Stimulated activated CD8-positive, alpha-beta memory T cell treated with anti-CD3 and anti-CD28 coated beads, Interleukin-15, amount 100 ng/mL, for 1 hour (primary cell): ENCODE measurements at regions not wholly inside any gene's neighbourhood (a gene's known extent, or its start where the extent isn't known, plus 50 kb on each side); places are given as distances from the start of the nearest gene placed in this dataset.

Source experiments
- DNase-seq: peaks from one replicate; pipeline ENCODE4 v3.0.0-alpha.2; 2020; ENCODE audit warnings: low read depth

- DNase-seq, result no peak
Observed at GRCh38 chr22:48979482-48979881, 848.2 kb downstream of the BRD1 start.

- DNase-seq, result no peak
Observed at GRCh38 chr22:48976556-48977535, 850.8 kb downstream of the BRD1 start.

- DNase-seq, result no peak
Observed at GRCh38 chr22:48975886-48976285, 851.8 kb downstream of the BRD1 start.

- no peak for DNase-seq
Observed at GRCh38 chr22:48975316-48975741, 852.3 kb downstream of the BRD1 start.

GRCh38 chr22:48974443-48975315 is 853.0 kb downstream of the BRD1 start:
- DNase-seq, result no peak

GRCh38 chr22:48973694-48974041 is 854.0 kb downstream of the BRD1 start:
- DNase-seq, result no peak

- DNase-seq, result no peak
Observed at GRCh38 chr22:48972979-48973693, 854.5 kb downstream of the BRD1 start.

- no peak for DNase-seq
Observed at GRCh38 chr22:48968201-48968959, 859.3 kb downstream of the BRD1 start.

GRCh38 chr22:48963405-48963804 is 864.3 kb downstream of the BRD1 start:
- no peak for DNase-seq

- DNase-seq, result no peak
Observed at GRCh38 chr22:48961705-48962104, 866.0 kb downstream of the BRD1 start.

GRCh38 chr22:48960980-48961660 is 866.6 kb downstream of the BRD1 start:
- DNase-seq, result no peak

GRCh38 chr22:48960576-48960975 is 867.1 kb downstream of the BRD1 start:
- no peak for DNase-seq

- no peak for DNase-seq
Observed at GRCh38 chr22:48959496-48959895, 868.2 kb downstream of the BRD1 start.

GRCh38 chr22:48957987-48958321 is 869.7 kb downstream of the BRD1 start:
- no peak for DNase-seq

- no peak for DNase-seq
Observed at GRCh38 chr22:48957311-48957986, 870.2 kb downstream of the BRD1 start.

- no peak for DNase-seq
Observed at GRCh38 chr22:48955351-48956311, 872.0 kb downstream of the BRD1 start.

- no peak for DNase-seq
Observed at GRCh38 chr22:48954781-48955311, 872.8 kb downstream of the BRD1 start.

GRCh38 chr22:48953830-48954229 is 873.8 kb downstream of the BRD1 start:
- no peak for DNase-seq
